OCI-LY1 (cell line): ENCODE measurements at regions not wholly inside any gene's neighbourhood (a gene's known extent, or its start where the extent isn't known, plus 50 kb on each side); places are given as distances from the start of the nearest gene placed in this dataset.

Source experiments
- H2AFZ ChIP-seq: fragments of 200-600 bp; sonication (generic), shearing (Covaris generic); 2 replicates; pipeline ENCODE4 v1.6.0; 2014; ENCODE audit warnings: antibody characterized with exemption, mild to moderate bottlenecking, low read length
- H3F3A ChIP-seq: fragments of 200-600 bp; sonication (generic), shearing (Covaris generic); 2 replicates; pipeline ENCODE4 v1.6.0; 2014; ENCODE audit warnings: mild to moderate bottlenecking, antibody characterized with exemption, low read length, moderate library complexity; ENCODE audit not compliant: insufficient read depth
- H3K27ac ChIP-seq: fragments of 200-600 bp; sonication (generic); 2 replicates; pipeline ENCODE4 v1.5.1; 2014; ENCODE audit warnings: low read length, mixed run types, mild to moderate bottlenecking, low read depth; ENCODE audit not compliant: poor library complexity, severe bottlenecking
- H3K27me3 ChIP-seq: fragments of 200-600 bp; sonication (generic); 2 replicates; pipeline ENCODE4 v1.6.0; 2014; ENCODE audit warnings: antibody characterized with exemption, mild to moderate bottlenecking, low read length, moderate library complexity; ENCODE audit not compliant: insufficient read depth
- H3K36me3 ChIP-seq: fragments of 200-600 bp; sonication (generic); 2 replicates; pipeline ENCODE4 v1.6.1; 2014; ENCODE audit warnings: mild to moderate bottlenecking, antibody characterized with exemption, low read length, moderate library complexity, mixed read lengths; ENCODE audit not compliant: insufficient read depth
- H3K4me1 ChIP-seq: fragments of 200-600 bp; sonication (generic); 2 replicates; pipeline ENCODE4 v1.5.1; 2014; ENCODE audit warnings: mild to moderate bottlenecking, low read length, moderate library complexity; ENCODE audit not compliant: insufficient read depth, severe bottlenecking
- H3K4me2 ChIP-seq: fragments of 200-600 bp; sonication (generic), shearing (Covaris generic); 2 replicates; pipeline ENCODE4 v1.6.1; 2014; ENCODE audit warnings: low read length
- H3K4me3 ChIP-seq: fragments of 200-600 bp; sonication (generic); 2 replicates; pipeline ENCODE4 v1.5.1; 2014; ENCODE audit warnings: low read length, low read depth, mild to moderate bottlenecking, mixed read lengths; ENCODE audit not compliant: poor library complexity, severe bottlenecking
- H3K79me2 ChIP-seq: fragments of 200-600 bp; shearing (Covaris generic); 2 replicates; pipeline ENCODE4 v1.6.1; 2016; ENCODE audit warnings: mixed run types, low read length, mixed read lengths; ENCODE audit not compliant: insufficient read depth
- H3K9ac ChIP-seq: fragments of 200-600 bp; sonication (generic), shearing (Covaris generic); 2 replicates; pipeline ENCODE4 v1.6.1; 2014; ENCODE audit warnings: mild to moderate bottlenecking, low read length, mixed read lengths
- H3K9me2 ChIP-seq: fragments of 200-600 bp; sonication (generic), shearing (Covaris generic); 2 replicates; pipeline ENCODE4 v1.6.1; 2014; ENCODE audit warnings: low read depth, mild to moderate bottlenecking, low read length, mixed read lengths
- H3K9me3 ChIP-seq: fragments of 200-600 bp; shearing (Covaris generic); 2 replicates; pipeline ENCODE4 v1.6.1; 2014; ENCODE audit warnings: low read length, mixed read lengths
- H4K20me1 ChIP-seq: fragments of 200-600 bp; sonication (generic), shearing (Covaris generic); 2 replicates; pipeline ENCODE4 v1.6.0; 2016; ENCODE audit warnings: mild to moderate bottlenecking, low read length; ENCODE audit not compliant: insufficient read depth
- EZH2 ChIP-seq: fragments of 200-600 bp; sonication (generic), shearing (Covaris generic); IDR thresholded peaks from 2 replicates; pipeline ENCODE4 v1.8.0; 2017; ENCODE audit warnings: borderline replicate concordance, mixed run types, mild to moderate bottlenecking, antibody characterized with exemption, low read length, moderate library complexity, mixed read lengths
- TF ChIP-seq, protein P1 (sequence below): fragments of 200-600 bp; sonication (generic), shearing (Covaris generic); IDR thresholded peaks from 2 replicates; pipeline ENCODE4 v1.5.1; 2017; ENCODE audit warnings: mild to moderate bottlenecking, antibody characterized with exemption, low read length, moderate library complexity, mixed read lengths

DNA sequence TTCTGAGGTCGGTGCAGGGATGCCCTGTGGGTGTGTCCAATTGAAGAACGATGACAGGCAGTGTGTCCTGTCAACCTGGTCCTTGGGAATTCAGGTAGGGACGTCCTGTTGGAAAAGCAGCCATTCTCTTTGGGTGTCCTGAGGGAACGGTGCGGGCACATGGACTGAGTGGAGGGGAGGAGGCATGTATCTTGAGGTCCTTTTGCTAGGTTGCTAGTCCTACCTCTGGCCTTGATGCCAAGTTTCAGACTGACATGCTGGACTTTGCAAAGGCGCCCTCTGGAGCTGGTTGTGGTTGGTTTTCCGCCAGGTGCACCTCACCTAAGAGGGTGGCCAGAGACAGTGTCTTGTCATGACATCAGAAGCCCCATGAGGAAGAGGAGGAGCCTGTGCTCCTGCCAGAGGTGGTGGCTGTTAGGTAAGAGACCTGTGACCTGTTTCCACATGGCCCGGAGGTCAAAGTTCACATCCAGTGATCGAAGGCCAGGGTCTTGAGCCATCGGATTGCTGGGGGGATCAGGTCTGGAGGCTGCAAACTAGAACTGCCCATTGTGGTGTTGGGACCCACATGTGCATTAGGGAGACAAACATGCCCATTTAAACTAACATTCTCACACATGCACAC lies 106.3 kb downstream of the SNRPN start:
- no peaks in the 10 kb centered on the region for H3K79me2 ChIP-seq
- no peaks in the 10 kb centered on the region for H3K27me3 ChIP-seq
- H3K9me3 ChIP-seq, result peaks cover 43% of the 10 kb centered on the region

DNA sequence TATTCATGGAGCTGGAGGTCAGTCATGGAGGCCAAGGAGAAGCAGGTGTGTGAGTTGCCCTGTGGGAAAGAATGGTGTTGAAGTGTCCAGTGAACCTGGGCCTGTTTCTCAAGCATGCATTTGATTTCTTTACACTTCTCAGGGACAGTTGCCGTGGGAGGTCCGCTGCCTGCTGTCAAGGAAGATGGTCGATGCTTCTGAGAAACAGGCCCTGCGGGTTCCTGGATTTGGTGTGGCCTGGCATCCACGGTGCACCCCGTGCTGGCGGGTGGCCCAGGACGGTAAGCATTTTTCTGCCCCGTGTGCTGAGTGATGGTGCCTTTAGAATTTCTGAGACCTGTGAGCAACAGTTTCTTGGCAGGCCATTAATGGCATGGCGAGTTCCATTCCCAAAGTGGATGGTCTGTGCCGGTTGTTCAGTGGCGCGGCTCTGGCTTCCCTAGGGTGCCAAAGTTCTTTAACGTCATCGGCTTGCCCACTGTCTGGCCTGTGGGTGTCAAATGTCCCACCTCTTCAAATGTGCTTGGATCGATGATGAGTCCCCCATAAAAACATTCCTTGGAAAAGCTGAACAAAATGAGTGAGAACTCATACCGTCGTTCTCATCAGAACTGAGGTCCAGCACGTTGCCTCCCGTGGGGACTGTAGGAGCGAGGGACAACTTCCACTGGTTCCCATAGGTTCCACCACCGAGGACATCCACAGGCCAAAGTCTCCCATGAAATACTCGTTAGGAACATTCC lies 107.2 kb downstream of the SNRPN start:
- no peaks in the 10 kb centered on the region for H3K9me2 ChIP-seq
- H3K4me3 ChIP-seq, result no peak overlapping the region
- H3K4me1 ChIP-seq, result no peaks in the 10 kb centered on the region
- peaks cover 92% of the 10 kb centered on the region for H3K36me3 ChIP-seq
- no peaks in the 10 kb centered on the region for H3K79me2 ChIP-seq
- no peak overlapping the region for H3K4me2 ChIP-seq
- no peak overlapping the region for H2AFZ ChIP-seq
- H3K27me3 ChIP-seq, result no peaks in the 10 kb centered on the region
- peaks cover 50% of the 10 kb centered on the region for H3K9me3 ChIP-seq
- no peaks in the 10 kb centered on the region for H4K20me1 ChIP-seq
- TF ChIP-seq EZH2, result no peak
- TF ChIP-seq, protein P1, sequence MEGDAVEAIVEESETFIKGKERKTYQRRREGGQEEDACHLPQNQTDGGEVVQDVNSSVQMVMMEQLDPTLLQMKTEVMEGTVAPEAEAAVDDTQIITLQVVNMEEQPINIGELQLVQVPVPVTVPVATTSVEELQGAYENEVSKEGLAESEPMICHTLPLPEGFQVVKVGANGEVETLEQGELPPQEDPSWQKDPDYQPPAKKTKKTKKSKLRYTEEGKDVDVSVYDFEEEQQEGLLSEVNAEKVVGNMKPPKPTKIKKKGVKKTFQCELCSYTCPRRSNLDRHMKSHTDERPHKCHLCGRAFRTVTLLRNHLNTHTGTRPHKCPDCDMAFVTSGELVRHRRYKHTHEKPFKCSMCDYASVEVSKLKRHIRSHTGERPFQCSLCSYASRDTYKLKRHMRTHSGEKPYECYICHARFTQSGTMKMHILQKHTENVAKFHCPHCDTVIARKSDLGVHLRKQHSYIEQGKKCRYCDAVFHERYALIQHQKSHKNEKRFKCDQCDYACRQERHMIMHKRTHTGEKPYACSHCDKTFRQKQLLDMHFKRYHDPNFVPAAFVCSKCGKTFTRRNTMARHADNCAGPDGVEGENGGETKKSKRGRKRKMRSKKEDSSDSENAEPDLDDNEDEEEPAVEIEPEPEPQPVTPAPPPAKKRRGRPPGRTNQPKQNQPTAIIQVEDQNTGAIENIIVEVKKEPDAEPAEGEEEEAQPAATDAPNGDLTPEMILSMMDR, result no peak
- no peak overlapping the region for H3K9ac ChIP-seq
- H3K27ac ChIP-seq, result no peak overlapping the region
- no peaks in the 10 kb centered on the region for H3F3A ChIP-seq

More for the DNA sequence above, 106.3 kb downstream of the SNRPN start:
- H3K36me3 ChIP-seq, result peaks cover 92% of the 10 kb centered on the region
- H3K27ac ChIP-seq, result no peak overlapping the region
- no peak overlapping the region for H3K4me2 ChIP-seq
- no peaks in the 10 kb centered on the region for H3K9me2 ChIP-seq
- no peak overlapping the region for H3K9ac ChIP-seq
- no peaks in the 10 kb centered on the region for H3F3A ChIP-seq
- no peaks in the 10 kb centered on the region for H4K20me1 ChIP-seq
- H2AFZ ChIP-seq, result no peak overlapping the region
- no peak overlapping the region for H3K4me3 ChIP-seq
- no peak for TF ChIP-seq EZH2
- TF ChIP-seq, protein P1, result no peak
- no peaks in the 10 kb centered on the region for H3K4me1 ChIP-seq

DNA sequence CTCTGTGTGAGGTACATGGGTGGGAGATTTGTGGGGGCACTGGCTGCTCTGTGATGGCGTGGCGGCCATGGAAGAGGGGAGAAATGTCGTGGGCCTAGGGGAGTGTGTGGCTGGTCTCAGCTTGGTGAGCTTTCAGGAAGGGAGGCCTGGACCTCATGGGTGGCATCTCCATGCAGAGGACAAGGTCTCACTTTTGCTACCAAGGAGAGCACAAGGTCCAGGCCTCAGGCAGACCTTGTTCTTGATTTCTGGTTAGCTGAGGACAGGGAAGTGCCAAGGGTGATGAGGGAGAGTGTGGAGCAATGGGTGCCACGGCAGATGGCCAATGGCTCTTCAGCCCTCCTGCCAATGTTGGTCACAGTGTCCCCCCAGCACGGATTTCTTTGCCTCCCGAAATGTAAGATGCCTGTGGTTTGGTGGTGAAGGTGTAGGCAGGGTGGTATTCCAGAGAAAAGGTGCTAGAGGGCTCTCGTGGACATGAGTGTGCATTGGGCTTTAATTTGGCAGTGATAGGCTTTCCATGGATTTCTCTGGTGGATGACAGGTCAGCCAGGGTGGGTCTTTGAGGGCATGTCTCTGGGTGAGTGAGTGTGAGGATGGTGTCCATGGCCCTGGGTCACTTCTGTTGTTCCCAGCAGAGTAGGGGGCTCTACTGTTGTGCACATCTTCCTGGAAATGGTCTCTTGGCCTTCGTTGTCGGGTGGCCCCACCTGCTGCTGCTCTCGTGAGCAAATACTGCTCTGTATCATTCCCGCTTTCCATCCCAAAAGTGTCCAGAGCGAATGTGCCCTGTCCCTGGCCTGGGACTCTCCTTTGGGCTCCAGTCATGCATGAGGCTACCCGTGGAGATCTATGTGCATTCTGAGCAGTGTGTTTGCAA lies 108.0 kb downstream of the SNRPN start:
- Histone ChIP-seq H3K27ac (no peak overlapping the region), H3K9me2 (no peaks in the 10 kb centered on the region), H2AFZ (no peak overlapping the region), H3K4me2 (no peak overlapping the region), H3K4me1 (no peaks in the 10 kb centered on the region), H4K20me1 (no peaks in the 10 kb centered on the region), H3K79me2 (no peaks in the 10 kb centered on the region), H3K27me3 (no peaks in the 10 kb centered on the region), H3K9me3 (peaks cover 52% of the 10 kb centered on the region), H3F3A (no peaks in the 10 kb centered on the region), H3K36me3 (peaks cover 99% of the 10 kb centered on the region), H3K9ac (no peak overlapping the region), H3K4me3 (no peak overlapping the region)
- TF ChIP-seq, protein P1, result no peak
- TF ChIP-seq EZH2, result no peak
